ENCODE measurements at regions not wholly inside any gene's neighbourhood (a gene's known extent, or its start where the extent isn't known, plus 50 kb on each side); places are given as distances from the start of the nearest gene placed in this dataset.
A peak's percentile ranks its signal among the peaks of the same experiment; 100 is the strongest.

GRCh38 chr16:13427943-13428342 is 492.0 kb upstream of the ERCC4 start:
- H3K36me3 Mint-ChIP-seq = no peaks in the 10 kb centered on the region
- peaks cover 0 to 4% (median 0%) of the 10 kb centered on the region in 7 donors for H3K9me3 Mint-ChIP-seq
- ATAC-seq (ENCODE audit: low read depth in 2 of 2) (no peak), DNase-seq (no peak)
- no peak overlapping the region for H3K4me3 Mint-ChIP-seq
- H3K4me1 Mint-ChIP-seq = peaks cover 0 to 17% (median 7%) of the 10 kb centered on the region in 3 donors
- H3K27me3 Mint-ChIP-seq = no peaks in the 10 kb centered on the region
- H3K27ac Mint-ChIP-seq = no peak overlapping the region

- no peak overlapping the region for H3K27ac Mint-ChIP-seq
- H3K4me3 Mint-ChIP-seq = no peak overlapping the region
- no peaks in the 10 kb centered on the region for H3K36me3 Mint-ChIP-seq
- H3K27me3 Mint-ChIP-seq = no peaks in the 10 kb centered on the region
- peaks cover 0 to 17% (median 7%) of the 10 kb centered on the region in 3 donors for H3K4me1 Mint-ChIP-seq
- H3K9me3 Mint-ChIP-seq = peaks cover 0 to 4% (median 0%) of the 10 kb centered on the region in 7 donors
- DNase-seq = no peak
- ATAC-seq (ENCODE audit: low read depth in 2 of 2) = no peak
These were observed 490.5 kb upstream of the ERCC4 start for GRCh38 chr16:13429416-13429815.

- ATAC-seq (ENCODE audit: low read depth in 2 of 2) (no peak), DNase-seq (no peak)
- H3K36me3 Mint-ChIP-seq = no peaks in the 10 kb centered on the region
- H3K9me3 Mint-ChIP-seq = no peaks in the 10 kb centered on the region
- H3K4me3 Mint-ChIP-seq = no peak overlapping the region
- no peak overlapping the region for H3K27ac Mint-ChIP-seq
- no peaks in the 10 kb centered on the region for H3K4me1 Mint-ChIP-seq
- H3K27me3 Mint-ChIP-seq = peaks cover 0 to 3% (median 0%) of the 10 kb centered on the region in 3 donors
These were observed 484.5 kb upstream of the ERCC4 start for GRCh38 chr16:13435415-13435814.

- Mint-ChIP-seq H3K9me3 (no peaks in the 10 kb centered on the region), H3K27me3 (peaks cover 0 to 3% (median 0%) of the 10 kb centered on the region in 3 donors), H3K4me3 (no peak overlapping the region), H3K36me3 (no peaks in the 10 kb centered on the region), H3K4me1 (no peaks in the 10 kb centered on the region), H3K27ac (peak overlapping the region in 1 of 6 donors; percentile 52)
- DNase-seq = no peak
- no peak for ATAC-seq (ENCODE audit: low read depth in 2 of 2)
These were observed 484.0 kb upstream of the ERCC4 start for GRCh38 chr16:13435873-13436474.

GRCh38 chr16:13436641-13437412 is 483.1 kb upstream of the ERCC4 start:
- peaks cover 0 to 3% (median 0%) of the 10 kb centered on the region in 3 donors for H3K27me3 Mint-ChIP-seq
- ATAC-seq (ENCODE audit: low read depth in 2 of 2) (peak in 1 of 2 donors; percentile 32), DNase-seq (no peak)
- peaks cover 0 to under 1% (median 0%) of the 10 kb centered on the region in 7 donors for H3K9me3 Mint-ChIP-seq
- no peak overlapping the region for H3K27ac Mint-ChIP-seq
- no peaks in the 10 kb centered on the region for H3K36me3 Mint-ChIP-seq
- no peaks in the 10 kb centered on the region for H3K4me1 Mint-ChIP-seq
- no peak overlapping the region for H3K4me3 Mint-ChIP-seq

GRCh38 chr16:13437413-13437795 is 482.6 kb upstream of the ERCC4 start:
- Mint-ChIP-seq H3K9me3 (peaks cover 0 to 2% (median 0%) of the 10 kb centered on the region in 7 donors), H3K4me3 (no peak overlapping the region), H3K4me1 (no peaks in the 10 kb centered on the region), H3K27ac (no peak overlapping the region), H3K27me3 (peaks cover 0 to 3% (median 0%) of the 10 kb centered on the region in 3 donors), H3K36me3 (no peaks in the 10 kb centered on the region)
- ATAC-seq (ENCODE audit: low read depth in 2 of 2) (no peak), DNase-seq (no peak)

- Mint-ChIP-seq H3K4me1 (no peaks in the 10 kb centered on the region), H3K27me3 (peaks cover 0 to 3% (median 0%) of the 10 kb centered on the region in 3 donors), H3K27ac (no peak overlapping the region), H3K9me3 (peaks cover 0 to 2% (median 0%) of the 10 kb centered on the region in 7 donors), H3K4me3 (no peak overlapping the region), H3K36me3 (no peaks in the 10 kb centered on the region)
- DNase-seq (no peak), ATAC-seq (ENCODE audit: low read depth in 2 of 2) (no peak)
These were observed 481.9 kb upstream of the ERCC4 start for GRCh38 chr16:13438064-13438463.

GRCh38 chr16:13439766-13440165 is 480.2 kb upstream of the ERCC4 start:
- Mint-ChIP-seq H3K4me1 (no peaks in the 10 kb centered on the region), H3K27me3 (peaks cover 0 to 3% (median 0%) of the 10 kb centered on the region in 3 donors), H3K4me3 (no peak overlapping the region), H3K36me3 (no peaks in the 10 kb centered on the region), H3K27ac (no peak overlapping the region), H3K9me3 (peaks cover 0 to 2% (median 0%) of the 10 kb centered on the region in 7 donors)
- no peak for DNase-seq
- ATAC-seq (ENCODE audit: low read depth in 2 of 2) = no peak

- Mint-ChIP-seq H3K36me3 (no peaks in the 10 kb centered on the region), H3K27ac (no peak overlapping the region), H3K4me3 (no peak overlapping the region), H3K9me3 (peaks cover 0 to 2% (median 0%) of the 10 kb centered on the region in 7 donors), H3K27me3 (peaks cover 0 to 3% (median 0%) of the 10 kb centered on the region in 3 donors), H3K4me1 (no peaks in the 10 kb centered on the region)
- no peak for ATAC-seq (ENCODE audit: low read depth in 2 of 2)
- DNase-seq = no peak
These were observed 478.3 kb upstream of the ERCC4 start for GRCh38 chr16:13441675-13442074.

- no peak for ATAC-seq (ENCODE audit: low read depth in 2 of 2)
These were observed 471.6 kb upstream of the ERCC4 start for GRCh38 chr16:13448346-13448745.

GRCh38 chr16:13453325-13453724 is 466.6 kb upstream of the ERCC4 start:
- H3K36me3 Mint-ChIP-seq = no peaks in the 10 kb centered on the region
- no peaks in the 10 kb centered on the region for H3K9me3 Mint-ChIP-seq
- ATAC-seq (ENCODE audit: low read depth in 2 of 2) (no peak), DNase-seq (no peak)
- no peak overlapping the region for H3K27ac Mint-ChIP-seq
- peaks cover 0 to 6% (median 6%) of the 10 kb centered on the region in 3 donors for H3K27me3 Mint-ChIP-seq
- H3K4me3 Mint-ChIP-seq = no peak overlapping the region
- no peaks in the 10 kb centered on the region for H3K4me1 Mint-ChIP-seq

More at GRCh38 chr16:13448346-13448745, 471.6 kb upstream of the ERCC4 start:
- no peak overlapping the region for H3K4me3 Mint-ChIP-seq
- H3K27me3 Mint-ChIP-seq = no peaks in the 10 kb centered on the region
- H3K9me3 Mint-ChIP-seq = no peaks in the 10 kb centered on the region
- H3K27ac Mint-ChIP-seq = no peak overlapping the region
- H3K36me3 Mint-ChIP-seq = no peaks in the 10 kb centered on the region
- no peaks in the 10 kb centered on the region for H3K4me1 Mint-ChIP-seq
- DNase-seq = no peak

- Mint-ChIP-seq H3K27ac (no peak overlapping the region), H3K36me3 (no peaks in the 10 kb centered on the region), H3K4me3 (no peak overlapping the region), H3K4me1 (no peaks in the 10 kb centered on the region), H3K27me3 (peaks cover 0 to 8% (median 6%) of the 10 kb centered on the region in 3 donors), H3K9me3 (no peaks in the 10 kb centered on the region)
- ATAC-seq (ENCODE audit: low read depth in 2 of 2) (no peak), DNase-seq (no peak)
These were observed 465.9 kb upstream of the ERCC4 start for GRCh38 chr16:13453938-13454553.

- no peaks in the 10 kb centered on the region for H3K4me1 Mint-ChIP-seq
- H3K9me3 Mint-ChIP-seq = peaks cover 0 to 8% (median 0%) of the 10 kb centered on the region in 7 donors
- no peak overlapping the region for H3K4me3 Mint-ChIP-seq
- no peak overlapping the region for H3K27ac Mint-ChIP-seq
- no peak for DNase-seq
- no peaks in the 10 kb centered on the region for H3K36me3 Mint-ChIP-seq
- peaks cover 8 to 12% (median 10%) of the 10 kb centered on the region in 3 donors for H3K27me3 Mint-ChIP-seq
- no peak for ATAC-seq (ENCODE audit: low read depth in 2 of 2)
These were observed 456.3 kb upstream of the ERCC4 start for GRCh38 chr16:13463619-13464018.

- Mint-ChIP-seq H3K36me3 (no peaks in the 10 kb centered on the region), H3K27me3 (peaks cover 0 to 20% (median 18%) of the 10 kb centered on the region in 3 donors), H3K9me3 (peaks cover 5 to 14% (median 12%) of the 10 kb centered on the region in 7 donors), H3K4me1 (no peaks in the 10 kb centered on the region), H3K27ac (no peak overlapping the region), H3K4me3 (no peak overlapping the region)
- ATAC-seq (ENCODE audit: low read depth in 2 of 2) (no peak), DNase-seq (no peak)
These were observed 448.9 kb upstream of the ERCC4 start for GRCh38 chr16:13471036-13471435.
